H1 (cell line): ENCODE measurements at regions not wholly inside any gene's neighbourhood (a gene's known extent, or its start where the extent isn't known, plus 50 kb on each side); places are given as distances from the start of the nearest gene placed in this dataset.

Source experiments
- CTCF ChIA-PET: fragments of 300-600 bp; sonication (Branson Sonifier 250); formaldehyde crosslinking; loops from one replicate; lab custom pipeline; 2021; ENCODE audit not compliant: partially characterized antibody; lab: Charles Lee
- POLR2A ChIA-PET: fragments of 300-600 bp; sonication (Branson Sonifier 250); formaldehyde crosslinking; loops from one replicate; lab custom pipeline; 2021; ENCODE audit warnings: inconsistent platforms; ENCODE audit not compliant: partially characterized antibody; lab: Charles Lee
- DNase-seq, 2 experiments: peaks; one replicate each; pipeline versions ENCODE4 v3.0.0 to v3.0.0-alpha.2; 2010 to 2022; ENCODE audit warnings: low spot score in 2 of 2, low read depth in 1 of 2, mixed read lengths in 1 of 2
- FAIRE-seq: peaks from 2 replicates; lab custom pipeline; 2011; peaks lifted over from hg19 to GRCh38; lab: Jason Lieb, UNC
- H2AFZ ChIP-seq: 2 replicates; pipeline ENCODE4 v1.8.1; 2012; ENCODE audit warnings: low read length, inconsistent platforms
- H2AK5ac ChIP-seq: 2 replicates; pipeline ENCODE4 v1.6.1; 2013; ENCODE audit warnings: low read depth, low read length
- H2BK120ac ChIP-seq: replicated peaks from 2 replicates; pipeline ENCODE3; 2013; ENCODE audit warnings: low read depth, low read length, inconsistent platforms
- H2BK12ac ChIP-seq: 2 replicates; pipeline ENCODE4 v1.6.1; 2013; ENCODE audit warnings: low read depth, low read length
- H2BK15ac ChIP-seq: 2 replicates; pipeline ENCODE4 v1.6.1; 2013; ENCODE audit warnings: low read length
- H2BK20ac ChIP-seq: 2 replicates; pipeline ENCODE4 v1.6.1; 2013; ENCODE audit warnings: low read length
- H2BK5ac ChIP-seq: 2 replicates; pipeline ENCODE4 v1.6.1; 2013; ENCODE audit warnings: low read depth, low read length
- H3K14ac ChIP-seq: 2 replicates; pipeline ENCODE4 v1.6.1; 2013; ENCODE audit warnings: inconsistent platforms; ENCODE audit not compliant: insufficient read length
- H3K18ac ChIP-seq: 2 replicates; pipeline ENCODE4 v1.6.1; 2013; ENCODE audit warnings: low read length; ENCODE audit errors: extremely low read depth
- H3K23ac ChIP-seq: 2 replicates; pipeline ENCODE4 v1.6.1; 2013; ENCODE audit warnings: inconsistent platforms; ENCODE audit not compliant: insufficient read length
- H3K23me2 ChIP-seq: 2 replicates; pipeline ENCODE4 v1.6.1; 2013; ENCODE audit warnings: low read depth, low read length
- H3K27ac ChIP-seq: 2 replicates; pipeline ENCODE4 v1.6.1; 2011; ENCODE audit warnings: low read depth, low read length, inconsistent platforms
- H3K27me3 ChIP-seq, 4 experiments: replicated peaks in 1 of 4; 1 replicate in 1 of 4; 2 replicates in 3 of 4; pipeline versions ENCODE4 v1.6.1 to v1.8.1; 2011 to 2013; ENCODE audit warnings: low read length in 3 of 4, mild to moderate bottlenecking in 3 of 4, inconsistent platforms in 2 of 4, mixed read lengths in 2 of 4, moderate library complexity in 1 of 4; ENCODE audit not compliant: control insufficient read depth in 3 of 4, insufficient read depth in 3 of 4; ENCODE audit errors: extremely low read depth in 1 of 4
- H3K36me3 ChIP-seq, 4 experiments: 2 replicates each; pipeline versions ENCODE4 v1.6.1 to v1.8.1; 2011 to 2013; ENCODE audit warnings: mild to moderate bottlenecking in 4 of 4, low read length in 3 of 4, moderate library complexity in 2 of 4, control low read depth in 1 of 4, inconsistent platforms in 1 of 4; ENCODE audit not compliant: insufficient read depth in 4 of 4, control insufficient read depth in 2 of 4
- H3K4ac ChIP-seq: replicated peaks from 2 replicates; pipeline ENCODE3; 2013; ENCODE audit warnings: low read length, low read depth, mixed read lengths, inconsistent platforms; ENCODE audit not compliant: insufficient read length
- H3K4me1 ChIP-seq, 4 experiments: replicated peaks in 1 of 4; 1 replicate in 1 of 4; 2 replicates in 3 of 4; pipeline versions ENCODE4 v1.6.1 to v1.8.1; 2011 to 2013; ENCODE audit warnings: low read length in 3 of 4, inconsistent platforms in 2 of 4, mixed read lengths in 1 of 4; ENCODE audit not compliant: insufficient read depth in 4 of 4, control insufficient read depth in 3 of 4
- H3K4me2 ChIP-seq, 2 experiments: 2 replicates each; pipeline versions ENCODE4 v1.6.1 to v1.8.1; 2011 to 2013; ENCODE audit warnings: low read depth in 2 of 2, low read length in 2 of 2, control low read depth in 1 of 2, inconsistent platforms in 1 of 2, mild to moderate bottlenecking in 1 of 2; ENCODE audit not compliant: insufficient read depth in 1 of 2
- H3K4me3 ChIP-seq, 4 experiments: fragments of 200-600, 300-600 bp in 1 of 4; sonication (generic), shearing (Covaris generic), sonication (Bioruptor Twin) in 1 of 4; 2 replicates each; pipeline versions ENCODE4 v1.5.1 to v1.8.1; 2011 to 2016; ENCODE audit warnings: low read length in 4 of 4, low read depth in 3 of 4, control low read depth in 2 of 4, inconsistent platforms in 2 of 4, mild to moderate bottlenecking in 2 of 4, mixed read lengths in 1 of 4, moderate library complexity in 1 of 4; ENCODE audit not compliant: insufficient read depth in 2 of 4; ENCODE audit errors: extremely low read depth in 1 of 4
- H3K56ac ChIP-seq: replicated peaks from 2 replicates; pipeline ENCODE3; 2013; ENCODE audit warnings: low read depth, mild to moderate bottlenecking, mixed read lengths, low read length, inconsistent platforms; ENCODE audit not compliant: insufficient read length
- H3K79me1 ChIP-seq: 2 replicates; pipeline ENCODE4 v1.6.1; 2013; ENCODE audit warnings: low read depth, low read length, control low read depth
- H3K79me2 ChIP-seq, 2 experiments: 2 replicates each; pipeline versions ENCODE4 v1.6.1 to v1.8.1; 2012 to 2013; ENCODE audit warnings: low read length in 2 of 2, mild to moderate bottlenecking in 2 of 2, inconsistent platforms in 1 of 2; ENCODE audit not compliant: insufficient read depth in 2 of 2, control insufficient read depth in 1 of 2
- H3K9ac ChIP-seq, 4 experiments: replicated peaks in 1 of 4; 1 replicate in 1 of 4; 2 replicates in 3 of 4; pipeline versions ENCODE4 v1.6.1 to v1.8.1; 2011 to 2013; ENCODE audit warnings: low read depth in 3 of 4, low read length in 3 of 4, control low read depth in 2 of 4, mild to moderate bottlenecking in 2 of 4, moderate library complexity in 2 of 4, inconsistent platforms in 1 of 4; ENCODE audit errors: extremely low read depth in 1 of 4
- H3K9me3 ChIP-seq, 2 experiments: 2 replicates each; pipeline versions ENCODE4 v1.6.1 to v1.8.1; 2012 to 2013; ENCODE audit warnings: mild to moderate bottlenecking in 2 of 2, moderate library complexity in 2 of 2, control low read depth in 1 of 2, inconsistent platforms in 1 of 2, low read depth in 1 of 2, low read length in 1 of 2, mixed read lengths in 1 of 2; ENCODE audit not compliant: insufficient read depth in 2 of 2
- H4K20me1 ChIP-seq, 2 experiments: replicated peaks in 1 of 2; 2 replicates each; pipeline versions ENCODE3 to v1.8.1; 2011 to 2013; ENCODE audit warnings: inconsistent platforms in 2 of 2, low read length in 2 of 2, mild to moderate bottlenecking in 1 of 2; ENCODE audit not compliant: insufficient read depth in 2 of 2, control insufficient read depth in 1 of 2
- H4K5ac ChIP-seq: 2 replicates; pipeline ENCODE4 v1.6.1; 2013; ENCODE audit warnings: low read length, low read depth, mixed read lengths, inconsistent platforms; ENCODE audit not compliant: insufficient read length
- H4K8ac ChIP-seq: 2 replicates; pipeline ENCODE4 v1.8.0; 2013; ENCODE audit warnings: mild to moderate bottlenecking, moderate library complexity, low read length, inconsistent platforms; ENCODE audit not compliant: insufficient read depth; ENCODE audit errors: extremely low read depth
- H4K91ac ChIP-seq: replicated peaks from 2 replicates; pipeline ENCODE3; 2013; ENCODE audit warnings: low read length, mixed read lengths, inconsistent platforms; ENCODE audit not compliant: insufficient read length
- BRCA1 ChIP-seq: IDR thresholded peaks from 2 replicates; pipeline ENCODE4 v1.6.1; 2012; ENCODE audit warnings: low read depth, low read length, improper control_type of control experiment
- EP300 ChIP-seq, 2 experiments: IDR thresholded peaks; 1 replicate in 1 of 2; 2 replicates in 1 of 2; pipeline ENCODE4 v1.6.1; 2011 to 2012; ENCODE audit warnings: low read depth in 2 of 2, low read length in 2 of 2, mild to moderate bottlenecking in 2 of 2, borderline replicate concordance in 1 of 2, inconsistent platforms in 1 of 2, moderate library complexity in 1 of 2
- HDAC6 ChIP-seq: IDR thresholded peaks from one replicate; pipeline ENCODE4 v1.7.1; 2012; ENCODE audit warnings: low read depth, mild to moderate bottlenecking, inconsistent platforms, low read length, moderate library complexity
- JUN ChIP-seq: IDR thresholded peaks from 2 replicates; pipeline ENCODE4 v1.6.1; 2011; ENCODE audit warnings: low read depth, mild to moderate bottlenecking, improper control_type of control experiment, low read length
- KDM1A ChIP-seq: fragments of 200-600, 300-600 bp; sonication (generic); IDR thresholded peaks from 2 replicates; pipeline ENCODE4 v1.7.1; 2016; ENCODE audit warnings: mild to moderate bottlenecking, low read length, borderline replicate concordance
- KDM4A ChIP-seq: IDR thresholded peaks from one replicate; pipeline ENCODE4 v1.7.1; 2012; ENCODE audit warnings: low read depth, mild to moderate bottlenecking, moderate library complexity, low read length, inconsistent platforms; ENCODE audit not compliant: severe bottlenecking
- RAD21 ChIP-seq, 2 experiments: IDR thresholded peaks in 1 of 2; conservative IDR thresholded peaks in 1 of 2; 2 replicates each; pipeline ENCODE4 v1.6.1; 2011; ENCODE audit warnings: low read depth in 2 of 2, low read length in 2 of 2, improper control_type of control experiment in 1 of 2, inconsistent platforms in 1 of 2, mild to moderate bottlenecking in 1 of 2, moderate library complexity in 1 of 2
- RFX5 ChIP-seq: IDR thresholded peaks from 2 replicates; pipeline ENCODE4 v1.6.1; 2011; ENCODE audit warnings: low read depth, low read length, improper control_type of control experiment, borderline replicate concordance
- RXRA ChIP-seq: IDR thresholded peaks from 2 replicates; pipeline ENCODE4 v1.6.1; 2011; ENCODE audit warnings: low read depth, mild to moderate bottlenecking, low read length, moderate library complexity; ENCODE audit not compliant: insufficient read depth
- SIX5 ChIP-seq: IDR thresholded peaks from 2 replicates; pipeline ENCODE4 v1.6.1; 2011; ENCODE audit warnings: mild to moderate bottlenecking, low read depth, low read length
- SP4 ChIP-seq: IDR thresholded peaks from 2 replicates; pipeline ENCODE4 v1.6.1; 2012; ENCODE audit warnings: low read length, inconsistent platforms
- SUZ12 ChIP-seq: fragments of 200-600 bp; sonication (generic); IDR thresholded peaks from 2 replicates; pipeline ENCODE4 v1.6.1; 2012; ENCODE audit warnings: mild to moderate bottlenecking, inconsistent platforms, low read length, moderate library complexity, mixed read lengths
- TEAD4 ChIP-seq: IDR thresholded peaks from 2 replicates; pipeline ENCODE4 v1.6.1; 2012; ENCODE audit warnings: low read depth, low read length, inconsistent platforms, mixed read lengths
- ZNF274 ChIP-seq: IDR thresholded peaks from 2 replicates; pipeline ENCODE4 v1.7.0; 2012; ENCODE audit warnings: low read length, borderline replicate concordance; ENCODE audit errors: extremely low read depth
- WGBS, 2 experiments: shearing (Covaris generic) in 1 of 2; methylation state at CpG; one replicate each; pipeline versions ENCODE4 v1.1.6 to v1.1.7; 2013 to 2015; ENCODE audit warnings: low lambda C conversion rate in 2 of 2, mixed read lengths in 2 of 2, inconsistent platforms in 1 of 2, low coverage in 1 of 2, missing lambda C conversion rate in 1 of 2; ENCODE audit not compliant: insufficient replicate concordance in 2 of 2, insufficient coverage in 1 of 2, insufficient read length in 1 of 2; ENCODE audit errors: extremely low coverage in 1 of 2, missing lambda C conversion rate in 1 of 2; 5-methylcytosine and 5-hydroxymethylcytosine counted together
- TF ChIP-seq, protein P1 (sequence below): IDR thresholded peaks from 2 replicates; pipeline ENCODE4 v1.6.1; 2012; ENCODE audit warnings: inconsistent platforms

DNA sequence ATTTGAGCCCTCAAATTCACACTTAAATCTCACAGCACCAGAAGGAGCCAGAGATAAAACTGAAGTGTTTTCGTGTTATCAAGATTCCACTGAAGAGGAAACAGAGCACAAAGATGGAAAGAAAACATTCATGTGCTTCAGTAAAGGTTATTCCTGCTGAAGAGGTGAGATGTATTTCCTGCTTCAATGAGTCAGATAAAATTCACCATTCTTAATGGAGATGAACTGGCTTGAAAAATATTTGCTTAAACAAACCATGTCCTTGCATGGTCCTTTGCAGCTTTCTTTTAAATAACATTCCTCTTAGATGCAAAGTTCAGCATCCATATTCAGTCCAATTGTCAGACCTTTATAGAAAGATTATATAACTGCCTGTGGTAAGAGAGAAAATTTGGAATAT is 294.2 kb downstream of the IPMK start:
- WGBS, 2 experiments, result 93% methylated on average over 1 of the region's 1 CpG; no CpG with 5 or more reads in 1 of the 2 experiments
- no peak overlapping the region for H3K18ac ChIP-seq
- no peak overlapping the region for H3K4me2 ChIP-seq
- no peak overlapping the region for H3K4me3 ChIP-seq
- no peaks in the 10 kb centered on the region for H3K4me1 ChIP-seq
- no peak overlapping the region for H2BK15ac ChIP-seq
- H3K14ac ChIP-seq, result no peak overlapping the region
- H3K23ac ChIP-seq, result no peak overlapping the region
- H4K5ac ChIP-seq, result no peak overlapping the region
- no peak overlapping the region for H3K27ac ChIP-seq
- no peaks in the 10 kb centered on the region for H3K79me1 ChIP-seq
- no peaks in the 10 kb centered on the region for H3K9me3 ChIP-seq
- CTCF ChIA-PET, result no interaction called here
- H3K79me2 ChIP-seq, result no peaks in the 10 kb centered on the region
- no peak for DNase-seq
- peak overlapping the region; percentile 16; the same call in 1 of the 2 replicates for H2AFZ ChIP-seq
- FAIRE-seq, result no peak
- POLR2A ChIA-PET, result no interaction called here
- no peaks in the 10 kb centered on the region for H3K36me3 ChIP-seq
- no peak overlapping the region for H2BK20ac ChIP-seq
- H2BK12ac ChIP-seq, result no peak overlapping the region
- H4K8ac ChIP-seq, result no peak overlapping the region
- H4K91ac ChIP-seq, result no peak overlapping the region
- no peak overlapping the region for H3K9ac ChIP-seq
- H3K23me2 ChIP-seq, result no peaks in the 10 kb centered on the region
- H3K27me3 ChIP-seq, result no peaks in the 10 kb centered on the region
- no peak overlapping the region for H3K4ac ChIP-seq
- H2BK120ac ChIP-seq, result no peak overlapping the region
- no peak overlapping the region for H2BK5ac ChIP-seq
- H2AK5ac ChIP-seq, result no peak overlapping the region
- H4K20me1 ChIP-seq, result no peaks in the 10 kb centered on the region
- H3K56ac ChIP-seq, result no peak overlapping the region
- TF ChIP-seq HDAC6, result no peak
- no peak for TF ChIP-seq EP300 (IDR thresholded peaks at IDR 0.05; ENCODE audit: borderline replicate concordance in 1 of 2, low read depth in 2 of 2, low read length in 2 of 2)
- TF ChIP-seq SUZ12, result no peak
- no peak for TF ChIP-seq SP4
- TF ChIP-seq JUN, result no peak
- no peak for TF ChIP-seq KDM4A
- TF ChIP-seq RXRA, result no peak
- no peak for TF ChIP-seq RFX5
- TF ChIP-seq BRCA1, result no peak
- TF ChIP-seq KDM1A, result no peak
- no peak for TF ChIP-seq SIX5
- TF ChIP-seq ZNF274, result no peak
- no peak for TF ChIP-seq TEAD4
- TF ChIP-seq RAD21 (IDR thresholded peaks at IDR 0.05 in 1 of 2, conservative IDR thresholded peaks at IDR 0.05 in 1 of 2; ENCODE audit: low read depth in 2 of 2, low read length in 2 of 2), result no peak
- TF ChIP-seq, protein P1, sequence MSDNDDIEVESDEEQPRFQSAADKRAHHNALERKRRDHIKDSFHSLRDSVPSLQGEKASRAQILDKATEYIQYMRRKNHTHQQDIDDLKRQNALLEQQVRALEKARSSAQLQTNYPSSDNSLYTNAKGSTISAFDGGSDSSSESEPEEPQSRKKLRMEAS, result no peak
